Epithelial cell of esophagus (primary cell): ENCODE measurements at regions not wholly inside any gene's neighbourhood (a gene's known extent, or its start where the extent isn't known, plus 50 kb on each side); places are given as distances from the start of the nearest gene placed in this dataset.
"Not testable (repeated sequence)": the region's sequence is repeated elsewhere in the genome, so short reads cannot be mapped to it uniquely, and the experiment has no call there.

Source experiments
- DNase-seq: peaks from one replicate; pipeline ENCODE4 v3.0.0; 2010; ENCODE audit warnings: low read depth
- H3K4me3 ChIP-seq: 2 replicates; pipeline ENCODE4 v1.5.1; 2011; ENCODE audit warnings: mild to moderate bottlenecking, low read length, control low read depth
- CTCF ChIP-seq: IDR thresholded peaks from 2 replicates; pipeline ENCODE4 v1.5.1; 2011; ENCODE audit warnings: low read depth, mild to moderate bottlenecking, low read length, control low read depth, inconsistent platforms; ENCODE audit not compliant: insufficient read depth; ENCODE audit errors: missing control alignments

GRCh38 chr2:19632403-19632991 is 269.3 kb downstream of the TTC32 start:
- TF ChIP-seq CTCF: no peak
- peak; percentile 39 for DNase-seq
- H3K4me3 ChIP-seq: no peak overlapping the region

- TF ChIP-seq CTCF: no peak
- no peak for DNase-seq
- H3K4me3 ChIP-seq: no peak overlapping the region
Measured at GRCh38 chr2:19631871-19632270, 269.9 kb downstream of the TTC32 start.

GRCh38 chr2:19630921-19631320 is 270.9 kb downstream of the TTC32 start:
- no peak for TF ChIP-seq CTCF

GRCh38 chr2:19627359-19627758 is 268.9 kb upstream of the OSR1 start:
- TF ChIP-seq CTCF: no peak
- no peak overlapping the region for H3K4me3 ChIP-seq
- DNase-seq: no peak

More at GRCh38 chr2:19630921-19631320, 270.9 kb downstream of the TTC32 start:
- peak; percentile 53 for DNase-seq
- H3K4me3 ChIP-seq: no peak overlapping the region

- no peak overlapping the region for H3K4me3 ChIP-seq
- no peak for TF ChIP-seq CTCF
- peak; percentile 83 for DNase-seq
Measured at GRCh38 chr2:19623488-19623887, 265.1 kb upstream of the OSR1 start.

GRCh38 chr2:19617257-19617848 is 258.9 kb upstream of the OSR1 start:
- H3K4me3 ChIP-seq: no peak overlapping the region
- TF ChIP-seq CTCF: no peak
- peak; percentile 33 for DNase-seq

GRCh38 chr2:19615402-19615801 is 257.0 kb upstream of the OSR1 start:
- DNase-seq, H3K4me3 ChIP-seq: not testable (repeated sequence)

GRCh38 chr2:19614066-19614465 is 255.6 kb upstream of the OSR1 start:
- no peak for TF ChIP-seq CTCF
- no peak overlapping the region for H3K4me3 ChIP-seq
- no peak for DNase-seq
